ENCODE measurements at regions not wholly inside any gene's neighbourhood (a gene's known extent, or its start where the extent isn't known, plus 50 kb on each side); places are given as distances from the start of the nearest gene placed in this dataset.
"Not testable (repeated sequence)": the region's sequence is repeated elsewhere in the genome, so short reads cannot be mapped to it uniquely, and the experiment has no call there.

GRCh38 chr6:94559829-94560537 lies 1017.4 kb upstream of the MANEA start:
- Histone ChIP-seq H3K36me3 (ENCODE audit: control insufficient read depth, insufficient read depth, low read length) (no peaks in the 10 kb centered on the region), H3K27ac (ENCODE audit: low read length) (no peak overlapping the region), H3K4me3 (ENCODE audit: low read depth in 2 of 2, low read length in 2 of 2) (no peak overlapping the region), H3K27me3 (ENCODE audit: control insufficient read depth, insufficient read depth, low read length) (no peaks in the 10 kb centered on the region), H3K9me3 (ENCODE audit: control insufficient read depth, insufficient read depth, low read depth, low read length) (no peaks in the 10 kb centered on the region), H3K4me1 (ENCODE audit: control insufficient read depth, insufficient read depth, low read length) (no peaks in the 10 kb centered on the region)
- ATAC-seq (no peak), DNase-seq (ENCODE audit: low read depth, low spot score) (no peak)
- intact Hi-C loops (cut with micrococcal nuclease; ENCODE audit: unreplicated experiment) (no loop called here), in situ Hi-C loops (cut with HindIII; ENCODE audit: low pct_unique_long_range_greater_than_20kb, low sequenced_read_pairs) (no loop called here)
- POLR2A ChIA-PET: no interaction called here
- no TSS peak for BruUV-seq (replicated peaks)
- TF ChIP-seq TCF7L2 (IDR thresholded peaks at IDR 0.05; ENCODE audit: low read depth, low read length) (no peak), SIN3A (IDR thresholded peaks at IDR 0.05; ENCODE audit: borderline replicate concordance, insufficient read depth, low read depth, low read length) (no peak), REST (IDR thresholded peaks at IDR 0.05; ENCODE audit: insufficient read depth in 1 of 2, low read depth in 2 of 2, low read length in 1 of 2) (no peak), CTCF (IDR thresholded peaks at IDR 0.05) (no peak), POLR2AphosphoS5 (IDR thresholded peaks at IDR 0.05; ENCODE audit: low read depth, low read length) (no peak)
- CTCF ChIA-PET: no interaction called here

GRCh38 chr6:94557207-94557606 lies 1020.1 kb upstream of the MANEA start:
- ATAC-seq; H3K4me3 ChIP-seq (ENCODE audit: low read depth in 2 of 2, low read length in 2 of 2); intact Hi-C loops (cut with micrococcal nuclease; ENCODE audit: unreplicated experiment); CTCF ChIA-PET; POLR2A ChIA-PET; H3K36me3 ChIP-seq (ENCODE audit: control insufficient read depth, insufficient read depth, low read length); H3K4me1 ChIP-seq (ENCODE audit: control insufficient read depth, insufficient read depth, low read length); DNase-seq (ENCODE audit: low read depth, low spot score); BruUV-seq (replicated peaks); in situ Hi-C loops (cut with HindIII; ENCODE audit: low pct_unique_long_range_greater_than_20kb, low sequenced_read_pairs); H3K9me3 ChIP-seq (ENCODE audit: control insufficient read depth, insufficient read depth, low read depth, low read length); H3K27ac ChIP-seq (ENCODE audit: low read length); H3K27me3 ChIP-seq (ENCODE audit: control insufficient read depth, insufficient read depth, low read length): not testable (repeated sequence)

GRCh38 chr6:94548201-94548600 lies 1029.1 kb upstream of the MANEA start:
- no peak for TF ChIP-seq REST (IDR thresholded peaks at IDR 0.05; ENCODE audit: insufficient read depth in 1 of 2, low read depth in 2 of 2, low read length in 1 of 2)
- no peak for TF ChIP-seq CTCF (IDR thresholded peaks at IDR 0.05)
- no peak for TF ChIP-seq POLR2AphosphoS5 (IDR thresholded peaks at IDR 0.05; ENCODE audit: low read depth, low read length)
- no peak for TF ChIP-seq SIN3A (IDR thresholded peaks at IDR 0.05; ENCODE audit: borderline replicate concordance, insufficient read depth, low read depth, low read length)
- TF ChIP-seq TCF7L2 (IDR thresholded peaks at IDR 0.05; ENCODE audit: low read depth, low read length): no peak
- DNase-seq (ENCODE audit: low read depth, low spot score) (no peak), ATAC-seq (no peak)
- Histone ChIP-seq H3K4me1 (ENCODE audit: control insufficient read depth, insufficient read depth, low read length) (no peaks in the 10 kb centered on the region), H3K27ac (ENCODE audit: low read length) (no peak overlapping the region), H3K9me3 (ENCODE audit: control insufficient read depth, insufficient read depth, low read depth, low read length) (no peaks in the 10 kb centered on the region), H3K4me3 (ENCODE audit: low read depth in 2 of 2, low read length in 2 of 2) (no peak overlapping the region), H3K36me3 (ENCODE audit: control insufficient read depth, insufficient read depth, low read length) (no peaks in the 10 kb centered on the region), H3K27me3 (ENCODE audit: control insufficient read depth, insufficient read depth, low read length) (no peaks in the 10 kb centered on the region)
- BruUV-seq (replicated peaks): no TSS peak
- CTCF ChIA-PET: no interaction called here
- in situ Hi-C loops (cut with HindIII; ENCODE audit: low pct_unique_long_range_greater_than_20kb, low sequenced_read_pairs): no loop called here
- intact Hi-C loops (cut with micrococcal nuclease; ENCODE audit: unreplicated experiment): no loop called here
- POLR2A ChIA-PET: no interaction called here
